Ovary (tissue), 3 donors: ENCODE measurements at regions not wholly inside any gene's neighbourhood (a gene's known extent, or its start where the extent isn't known, plus 50 kb on each side); places are given as distances from the start of the nearest gene placed in this dataset.

Experiments
- CTCF ChIP-seq, 3 donors: fragments of 450-650 bp in 2 of 3; fragments of 200-600 bp in 1 of 3; IDR thresholded peaks; one replicate each; pipeline versions ENCODE4 v1.5.1 to v1.8.0; 2016 to 2022; ENCODE audit warnings: antibody characterized with exemption in 3 of 3, mild to moderate bottlenecking in 1 of 3
- EP300 ChIP-seq: sonication (generic); formaldehyde crosslinking; IDR thresholded peaks from one replicate; pipeline ENCODE4 v1.6.1; 2017; ENCODE audit warnings: antibody characterized with exemption
- POLR2A ChIP-seq: fragments of 450-650 bp; IDR thresholded peaks from one replicate; pipeline ENCODE4 v1.6.1; 2017; ENCODE audit warnings: antibody characterized with exemption, mild to moderate bottlenecking, moderate library complexity
- donor health status: DM: no; HTN: no; CAD: no.

GRCh38 chr5:15004506-15004905 lies 132.9 kb upstream of the ANKH start:
- no peak for TF ChIP-seq CTCF (IDR thresholded peaks at IDR 0.05)
- TF ChIP-seq POLR2A = no peak
- TF ChIP-seq EP300 = no peak
